Nephron (organoid): ENCODE measurements at regions not wholly inside any gene's neighbourhood (a gene's known extent, or its start where the extent isn't known, plus 50 kb on each side); places are given as distances from the start of the nearest gene placed in this dataset.

Experiments used
- H3K27ac Mint-ChIP-seq, 3 experiments: 2 replicates each; pipeline ENCODE4 v1.8.0; 2020; ENCODE audit warnings: mixed read lengths in 3 of 3, mild to moderate bottlenecking in 2 of 3, moderate library complexity in 1 of 3
- H3K27me3 Mint-ChIP-seq: 2 replicates; pipeline ENCODE4 v1.8.0; 2021; ENCODE audit warnings: low read depth, mild to moderate bottlenecking, moderate library complexity, mixed read lengths
- H3K36me3 Mint-ChIP-seq: 2 replicates; pipeline ENCODE4 v1.8.0; 2020; ENCODE audit warnings: low read depth, mixed read lengths
- H3K4me1 Mint-ChIP-seq: 2 replicates; pipeline ENCODE4 v1.8.0; 2020; ENCODE audit warnings: mixed read lengths
- H3K4me3 Mint-ChIP-seq, 3 experiments: 2 replicates each; pipeline ENCODE4 v1.8.0; 2020; ENCODE audit warnings: mild to moderate bottlenecking in 3 of 3, mixed read lengths in 3 of 3, moderate library complexity in 2 of 3
- H3K9me3 Mint-ChIP-seq: 2 replicates; pipeline ENCODE4 v1.8.0; 2020; ENCODE audit warnings: mixed read lengths
- CTCF ChIP-seq, 3 experiments: fragments of 200-600 bp; sonication (generic); IDR thresholded peaks; one replicate each; pipeline ENCODE4 v1.5.0; 2021; ENCODE audit warnings: antibody characterized with exemption in 3 of 3; ENCODE audit not compliant: unreplicated experiment in 3 of 3

- Mint-ChIP-seq H3K4me3 (no peak overlapping the region), H3K36me3 (no peaks in the 10 kb centered on the region), H3K27me3 (no peaks in the 10 kb centered on the region), H3K27ac (no peak overlapping the region), H3K9me3 (no peaks in the 10 kb centered on the region), H3K4me1 (no peaks in the 10 kb centered on the region)
- TF ChIP-seq CTCF (IDR thresholded peaks at IDR 0.05; ENCODE audit: unreplicated experiment in 3 of 3), result no peak
Measured at GRCh38 chr13:53368948-53369347, 340.3 kb downstream of the OLFM4 start.

- Mint-ChIP-seq H3K4me3 (no peak overlapping the region), H3K36me3 (no peaks in the 10 kb centered on the region), H3K27me3 (no peaks in the 10 kb centered on the region), H3K27ac (no peak overlapping the region), H3K4me1 (no peaks in the 10 kb centered on the region), H3K9me3 (peaks cover 5% of the 10 kb centered on the region)
- no peak for TF ChIP-seq CTCF (IDR thresholded peaks at IDR 0.05; ENCODE audit: unreplicated experiment in 3 of 3)
Measured at GRCh38 chr13:53379485-53379884, 350.9 kb downstream of the OLFM4 start.

- H3K36me3 Mint-ChIP-seq, result no peaks in the 10 kb centered on the region
Measured at GRCh38 chr13:53382008-53382407, 353.4 kb downstream of the OLFM4 start.

GRCh38 chr13:53398051-53398450, 369.4 kb downstream of the OLFM4 start:
- Mint-ChIP-seq H3K27ac (no peak overlapping the region), H3K4me3 (no peak overlapping the region), H3K27me3 (peaks cover 16% of the 10 kb centered on the region), H3K9me3 (no peaks in the 10 kb centered on the region), H3K4me1 (peaks cover 20% of the 10 kb centered on the region), H3K36me3 (no peaks in the 10 kb centered on the region)
- no peak for TF ChIP-seq CTCF (IDR thresholded peaks at IDR 0.05; ENCODE audit: unreplicated experiment in 3 of 3)

More at GRCh38 chr13:53382008-53382407, 353.4 kb downstream of the OLFM4 start:
- H3K4me3 Mint-ChIP-seq, result no peak overlapping the region
- no peak overlapping the region for H3K27ac Mint-ChIP-seq
- H3K27me3 Mint-ChIP-seq, result peaks cover 3% of the 10 kb centered on the region
- H3K9me3 Mint-ChIP-seq, result peaks cover 7% of the 10 kb centered on the region
- no peaks in the 10 kb centered on the region for H3K4me1 Mint-ChIP-seq
- no peak for TF ChIP-seq CTCF (IDR thresholded peaks at IDR 0.05; ENCODE audit: unreplicated experiment in 3 of 3)

GRCh38 chr13:53405616-53406015, 377.0 kb downstream of the OLFM4 start:
- Mint-ChIP-seq H3K27me3 (peaks cover 22% of the 10 kb centered on the region), H3K4me3 (no peak overlapping the region), H3K36me3 (no peaks in the 10 kb centered on the region), H3K27ac (no peak overlapping the region), H3K9me3 (no peaks in the 10 kb centered on the region), H3K4me1 (no peaks in the 10 kb centered on the region)
- peak in 1 of 3 experiments; percentile 17 for TF ChIP-seq CTCF (IDR thresholded peaks at IDR 0.05; ENCODE audit: unreplicated experiment in 3 of 3)

- Mint-ChIP-seq H3K27me3 (peaks cover 22% of the 10 kb centered on the region), H3K27ac (no peak overlapping the region), H3K9me3 (no peaks in the 10 kb centered on the region), H3K4me1 (peaks cover 6% of the 10 kb centered on the region), H3K36me3 (no peaks in the 10 kb centered on the region), H3K4me3 (no peak overlapping the region)
- TF ChIP-seq CTCF (IDR thresholded peaks at IDR 0.05; ENCODE audit: unreplicated experiment in 3 of 3), result no peak
Measured at GRCh38 chr13:53408306-53408705, 379.7 kb downstream of the OLFM4 start.
